ENCODE measurements at regions not wholly inside any gene's neighbourhood (a gene's known extent, or its start where the extent isn't known, plus 50 kb on each side); places are given as distances from the start of the nearest gene placed in this dataset.

DNA sequence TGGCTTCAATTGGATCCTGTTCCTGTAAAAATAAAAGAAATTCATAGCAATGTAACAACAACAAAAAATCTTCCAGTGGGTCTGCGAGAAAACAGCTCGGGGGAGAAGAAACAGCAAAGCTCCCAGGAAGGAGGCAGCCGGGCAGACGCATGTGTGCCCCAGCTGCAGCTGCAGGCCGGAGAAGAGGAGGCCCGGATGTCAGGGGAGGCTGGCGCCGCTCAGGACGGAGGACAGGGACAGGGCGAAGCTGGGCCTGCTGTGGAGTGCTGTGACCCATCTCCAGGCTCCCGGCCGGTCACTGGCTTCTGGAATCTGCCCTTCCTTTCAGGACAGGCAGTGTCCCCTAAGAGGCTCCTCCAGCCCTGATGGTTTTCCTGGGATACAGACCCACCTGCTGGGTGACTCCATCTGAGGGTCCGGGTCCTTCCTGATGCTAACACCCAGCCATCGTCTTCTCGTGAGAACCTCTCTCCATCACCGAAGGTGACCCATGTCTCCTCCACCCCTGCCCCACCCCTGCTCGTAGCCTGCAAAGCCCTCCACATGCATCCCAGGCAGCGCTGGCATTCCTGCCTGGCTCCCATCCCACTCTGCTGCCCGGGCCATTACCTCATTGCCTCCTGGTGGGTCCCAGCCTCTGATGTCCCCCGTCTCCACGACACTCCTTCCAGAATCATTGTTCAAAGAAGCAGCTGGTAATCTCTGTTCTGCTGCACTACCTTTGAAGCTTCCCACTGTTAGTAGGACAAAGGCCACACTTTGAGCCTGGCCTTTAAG, 145.4 kb upstream of the TWIST2 start:
- H3K4me3 ChIP-seq (ENCODE audit: low read length in 2 of 2): no peak overlapping the region
- DNase-seq (ENCODE audit: low read depth in 6 of 9, low spot score in 9 of 9): no peak
- H3K4me1 ChIP-seq (ENCODE audit: control insufficient read depth in 2 of 2, insufficient read depth in 2 of 2, low read length in 2 of 2): no peaks in the 10 kb centered on the region
- H3K27ac ChIP-seq (ENCODE audit: low read depth in 1 of 2, low read length in 1 of 2): no peak overlapping the region
- H3K9me3 ChIP-seq (ENCODE audit: control insufficient read depth in 2 of 2, insufficient read depth in 1 of 2, low read length in 1 of 2): no peaks in the 10 kb centered on the region
- no peaks in the 10 kb centered on the region for H3K27me3 ChIP-seq (ENCODE audit: control insufficient read depth in 2 of 2, insufficient read depth in 1 of 2, low read length in 1 of 2)
- WGBS: 94% methylated on average over 21 of the region's 21 CpGs
- no peaks in the 10 kb centered on the region for H3K36me3 ChIP-seq (ENCODE audit: control insufficient read depth in 2 of 2, insufficient read depth in 2 of 2, low read length in 1 of 2)

DNA sequence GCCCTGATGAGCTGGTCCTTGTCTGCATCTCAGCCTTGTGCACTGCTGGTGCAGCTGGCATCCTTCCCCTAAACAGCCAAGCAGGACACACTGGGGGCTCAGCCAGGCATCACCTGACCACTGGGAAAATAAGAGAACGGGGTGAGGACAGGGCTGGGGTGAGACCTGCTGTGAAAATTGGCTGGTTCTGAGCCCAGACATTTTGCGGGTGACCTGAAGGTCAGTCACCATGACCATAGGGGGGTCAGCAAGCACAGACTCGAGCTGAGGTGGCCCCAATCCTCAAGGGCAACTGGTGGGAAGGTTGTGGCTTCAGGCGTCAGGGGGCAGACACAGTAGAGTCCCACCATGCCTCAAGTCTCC, 144.9 kb upstream of the TWIST2 start:
- no peaks in the 10 kb centered on the region for H3K36me3 ChIP-seq (ENCODE audit: control insufficient read depth in 2 of 2, insufficient read depth in 2 of 2, low read length in 1 of 2)
- H3K27me3 ChIP-seq (ENCODE audit: control insufficient read depth in 2 of 2, insufficient read depth in 1 of 2, low read length in 1 of 2): no peaks in the 10 kb centered on the region
- no peaks in the 10 kb centered on the region for H3K4me1 ChIP-seq (ENCODE audit: control insufficient read depth in 2 of 2, insufficient read depth in 2 of 2, low read length in 2 of 2)
- no peak for DNase-seq (ENCODE audit: low read depth in 6 of 9, low spot score in 9 of 9)
- no peak overlapping the region for H3K4me3 ChIP-seq (ENCODE audit: low read length in 2 of 2)
- 86% methylated on average over 4 of the region's 4 CpGs for WGBS
- no peaks in the 10 kb centered on the region for H3K9me3 ChIP-seq (ENCODE audit: control insufficient read depth in 2 of 2, insufficient read depth in 1 of 2, low read length in 1 of 2)
- no peak overlapping the region for H3K27ac ChIP-seq (ENCODE audit: low read depth in 1 of 2, low read length in 1 of 2)

DNA sequence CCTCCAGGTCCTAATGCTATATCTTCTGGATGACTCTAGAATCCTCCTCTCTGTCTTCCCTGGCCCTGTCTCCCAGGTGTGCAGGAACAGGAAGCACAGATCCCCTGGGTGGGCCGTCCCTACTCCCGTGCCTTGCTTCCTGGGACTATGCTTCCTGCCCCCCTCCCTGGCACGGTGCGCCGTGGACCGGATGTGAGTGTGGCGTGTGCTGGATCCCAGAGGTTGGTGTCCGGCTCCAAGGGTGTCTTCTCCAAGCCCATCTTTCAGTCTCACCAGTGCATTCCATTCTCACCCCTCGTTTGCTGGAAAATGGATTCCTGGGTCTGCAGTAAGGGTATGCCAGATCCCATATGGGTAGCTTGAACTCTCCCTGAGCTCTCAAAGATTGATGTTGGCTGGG, 144.4 kb upstream of the TWIST2 start:
- no peaks in the 10 kb centered on the region for H3K4me1 ChIP-seq (ENCODE audit: control insufficient read depth in 2 of 2, insufficient read depth in 2 of 2, low read length in 2 of 2)
- no peak overlapping the region for H3K4me3 ChIP-seq (ENCODE audit: low read length in 2 of 2)
- 93% methylated on average over 9 of the region's 9 CpGs for WGBS

DNA sequence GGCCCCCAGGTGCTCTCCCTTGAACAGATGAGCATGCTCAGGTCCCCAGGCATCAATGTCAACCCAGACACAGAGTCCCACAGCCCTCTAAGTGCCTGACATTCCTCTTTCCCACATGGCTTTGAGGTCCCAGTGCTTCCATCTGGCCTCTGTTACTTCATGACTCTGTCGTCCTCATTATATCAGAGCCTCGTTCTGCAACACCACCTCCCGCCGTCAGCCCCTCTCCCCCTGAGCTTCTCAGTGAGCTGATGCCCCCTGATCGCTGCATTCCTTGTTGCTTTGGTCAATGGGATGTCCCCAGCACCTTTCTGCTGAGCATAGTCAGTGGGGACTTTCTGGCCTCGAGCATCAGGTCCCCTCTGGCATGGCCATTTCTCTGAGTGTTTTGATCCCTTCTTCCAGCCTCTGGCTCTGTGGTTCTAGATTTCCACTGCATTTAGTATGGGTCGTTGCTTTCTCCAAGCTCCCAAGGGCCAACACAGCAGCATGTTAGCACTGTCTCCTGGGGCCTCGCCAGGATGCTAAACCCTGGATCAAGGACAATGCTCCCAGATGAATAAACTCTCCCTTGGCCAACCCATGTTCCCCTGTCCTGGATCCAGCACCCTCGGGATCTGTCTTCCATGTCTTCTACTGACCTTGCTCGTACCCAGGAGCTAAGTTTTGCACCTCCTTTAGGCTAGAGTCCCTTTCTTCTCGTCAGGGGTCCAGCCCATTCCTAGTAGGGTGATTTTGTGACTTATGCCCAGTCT, 143.2 kb upstream of the TWIST2 start:
- Histone ChIP-seq H3K4me3 (ENCODE audit: low read length in 2 of 2) (no peak overlapping the region), H3K4me1 (ENCODE audit: control insufficient read depth in 2 of 2, insufficient read depth in 2 of 2, low read length in 2 of 2) (no peaks in the 10 kb centered on the region), H3K36me3 (ENCODE audit: control insufficient read depth in 2 of 2, insufficient read depth in 2 of 2, low read length in 1 of 2) (no peaks in the 10 kb centered on the region), H3K27me3 (ENCODE audit: control insufficient read depth in 2 of 2, insufficient read depth in 1 of 2, low read length in 1 of 2) (no peaks in the 10 kb centered on the region), H3K27ac (ENCODE audit: low read depth in 1 of 2, low read length in 1 of 2) (no peak overlapping the region), H3K9me3 (ENCODE audit: control insufficient read depth in 2 of 2, insufficient read depth in 1 of 2, low read length in 1 of 2) (no peaks in the 10 kb centered on the region)
- DNase-seq (ENCODE audit: low read depth in 6 of 9, low spot score in 9 of 9): no peak
- WGBS: 89% methylated on average over 11 of the region's 11 CpGs

More for the DNA sequence above, 144.4 kb upstream of the TWIST2 start:
- Histone ChIP-seq H3K36me3 (ENCODE audit: control insufficient read depth in 2 of 2, insufficient read depth in 2 of 2, low read length in 1 of 2) (no peaks in the 10 kb centered on the region), H3K27ac (ENCODE audit: low read depth in 1 of 2, low read length in 1 of 2) (no peak overlapping the region), H3K27me3 (ENCODE audit: control insufficient read depth in 2 of 2, insufficient read depth in 1 of 2, low read length in 1 of 2) (no peaks in the 10 kb centered on the region), H3K9me3 (ENCODE audit: control insufficient read depth in 2 of 2, insufficient read depth in 1 of 2, low read length in 1 of 2) (no peaks in the 10 kb centered on the region)
- no peak for DNase-seq (ENCODE audit: low read depth in 6 of 9, low spot score in 9 of 9)

DNA sequence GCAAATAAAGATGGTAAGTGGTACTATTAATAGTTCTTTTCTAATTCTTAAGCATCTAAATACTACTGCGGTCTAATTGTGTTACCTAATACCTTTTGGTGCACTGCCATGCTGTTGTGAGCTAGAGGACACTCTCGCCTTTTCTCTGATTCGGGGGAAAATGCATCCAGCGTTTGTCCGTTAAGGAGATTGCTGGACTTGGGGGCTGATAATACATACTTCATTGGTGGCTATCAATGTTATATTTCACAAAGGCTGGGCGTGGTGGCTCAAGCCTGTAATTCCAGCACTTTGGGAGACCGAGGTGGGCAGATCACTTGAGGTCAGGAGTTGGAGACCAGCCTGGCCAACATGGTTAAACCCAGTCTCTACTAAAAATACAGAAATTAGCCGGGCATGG, 141.7 kb upstream of the TWIST2 start:
- 97% methylated on average over 8 of the region's 8 CpGs for WGBS
- Histone ChIP-seq H3K27ac (ENCODE audit: low read depth in 1 of 2, low read length in 1 of 2) (no peak overlapping the region), H3K4me1 (ENCODE audit: control insufficient read depth in 2 of 2, insufficient read depth in 2 of 2, low read length in 2 of 2) (no peaks in the 10 kb centered on the region), H3K9me3 (ENCODE audit: control insufficient read depth in 2 of 2, insufficient read depth in 1 of 2, low read length in 1 of 2) (no peaks in the 10 kb centered on the region), H3K36me3 (ENCODE audit: control insufficient read depth in 2 of 2, insufficient read depth in 2 of 2, low read length in 1 of 2) (no peaks in the 10 kb centered on the region), H3K4me3 (ENCODE audit: low read length in 2 of 2) (no peak overlapping the region), H3K27me3 (ENCODE audit: control insufficient read depth in 2 of 2, insufficient read depth in 1 of 2, low read length in 1 of 2) (no peaks in the 10 kb centered on the region)
- no peak for DNase-seq (ENCODE audit: low read depth in 6 of 9, low spot score in 9 of 9)

DNA sequence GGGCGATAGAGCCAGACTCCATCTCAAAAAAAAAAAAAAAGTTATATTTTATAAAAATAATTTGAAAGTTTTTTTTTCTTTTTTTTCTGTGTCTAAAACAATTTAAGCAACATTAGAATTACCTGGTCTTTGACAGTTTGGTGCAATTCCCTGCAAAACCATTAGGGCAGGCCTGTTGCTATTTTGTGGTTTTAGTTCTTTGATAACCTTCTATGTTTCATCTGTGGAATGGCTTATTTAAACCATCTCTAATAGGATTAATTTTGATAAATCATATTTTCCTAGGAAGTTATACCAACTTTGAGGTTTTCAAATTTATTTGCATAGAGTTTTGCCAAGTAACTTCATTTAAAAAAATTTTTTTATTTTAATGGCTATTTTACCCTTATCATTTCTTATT, 141.2 kb upstream of the TWIST2 start:
- WGBS: 89% methylated on average over 1 of the region's 1 CpG
- no peaks in the 10 kb centered on the region for H3K36me3 ChIP-seq (ENCODE audit: control insufficient read depth in 2 of 2, insufficient read depth in 2 of 2, low read length in 1 of 2)

DNA sequence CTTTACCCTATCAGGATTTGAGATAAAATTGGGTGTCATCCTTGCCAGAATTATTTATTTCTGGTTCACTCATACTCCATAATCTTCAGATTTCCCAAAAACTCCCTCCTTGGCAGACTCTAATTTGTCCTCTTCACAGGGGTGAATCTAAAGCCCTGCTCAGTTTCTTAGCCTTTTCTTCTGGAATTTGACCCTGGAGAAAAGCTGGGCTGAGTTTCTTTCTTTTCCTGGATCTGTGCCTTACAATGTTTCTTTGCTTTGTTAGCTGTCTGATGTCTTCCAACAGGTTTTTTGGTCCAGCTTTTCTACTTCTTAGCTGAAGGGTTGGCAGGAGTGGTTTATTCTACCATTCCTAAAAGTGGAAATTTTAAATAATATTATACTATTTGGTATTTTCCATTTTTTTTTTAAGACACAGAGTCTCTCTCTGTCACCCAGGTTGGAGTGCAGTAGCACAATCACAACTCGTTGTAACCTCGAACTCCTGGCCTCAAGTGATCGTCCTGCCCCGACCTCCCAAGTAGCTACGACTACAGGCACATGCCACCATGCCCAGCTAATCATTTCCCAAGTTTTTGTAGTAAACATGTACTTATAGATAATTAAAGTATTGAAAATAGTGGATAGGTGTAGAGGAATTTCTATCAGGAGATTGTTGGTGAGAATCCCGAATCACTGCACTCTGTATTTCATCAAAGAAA, 138.4 kb upstream of the TWIST2 start:
- Histone ChIP-seq H3K4me3 (ENCODE audit: low read length in 2 of 2) (no peak overlapping the region), H3K9me3 (ENCODE audit: control insufficient read depth in 2 of 2, insufficient read depth in 1 of 2, low read length in 1 of 2) (no peaks in the 10 kb centered on the region), H3K27ac (ENCODE audit: low read depth in 1 of 2, low read length in 1 of 2) (no peak overlapping the region), H3K27me3 (ENCODE audit: control insufficient read depth in 2 of 2, insufficient read depth in 1 of 2, low read length in 1 of 2) (no peaks in the 10 kb centered on the region), H3K4me1 (ENCODE audit: control insufficient read depth in 2 of 2, insufficient read depth in 2 of 2, low read length in 2 of 2) (no peaks in the 10 kb centered on the region), H3K36me3 (ENCODE audit: control insufficient read depth in 2 of 2, insufficient read depth in 2 of 2, low read length in 1 of 2) (no peaks in the 10 kb centered on the region)
- DNase-seq (ENCODE audit: low read depth in 6 of 9, low spot score in 9 of 9): no peak
- WGBS: 92% methylated on average over 6 of the region's 6 CpGs

More for the DNA sequence above, 141.2 kb upstream of the TWIST2 start:
- H3K4me1 ChIP-seq (ENCODE audit: control insufficient read depth in 2 of 2, insufficient read depth in 2 of 2, low read length in 2 of 2): no peaks in the 10 kb centered on the region
- no peak for DNase-seq (ENCODE audit: low read depth in 6 of 9, low spot score in 9 of 9)
- no peak overlapping the region for H3K4me3 ChIP-seq (ENCODE audit: low read length in 2 of 2)
- H3K27me3 ChIP-seq (ENCODE audit: control insufficient read depth in 2 of 2, insufficient read depth in 1 of 2, low read length in 1 of 2): no peaks in the 10 kb centered on the region
- H3K27ac ChIP-seq (ENCODE audit: low read depth in 1 of 2, low read length in 1 of 2): no peak overlapping the region
- no peaks in the 10 kb centered on the region for H3K9me3 ChIP-seq (ENCODE audit: control insufficient read depth in 2 of 2, insufficient read depth in 1 of 2, low read length in 1 of 2)

DNA sequence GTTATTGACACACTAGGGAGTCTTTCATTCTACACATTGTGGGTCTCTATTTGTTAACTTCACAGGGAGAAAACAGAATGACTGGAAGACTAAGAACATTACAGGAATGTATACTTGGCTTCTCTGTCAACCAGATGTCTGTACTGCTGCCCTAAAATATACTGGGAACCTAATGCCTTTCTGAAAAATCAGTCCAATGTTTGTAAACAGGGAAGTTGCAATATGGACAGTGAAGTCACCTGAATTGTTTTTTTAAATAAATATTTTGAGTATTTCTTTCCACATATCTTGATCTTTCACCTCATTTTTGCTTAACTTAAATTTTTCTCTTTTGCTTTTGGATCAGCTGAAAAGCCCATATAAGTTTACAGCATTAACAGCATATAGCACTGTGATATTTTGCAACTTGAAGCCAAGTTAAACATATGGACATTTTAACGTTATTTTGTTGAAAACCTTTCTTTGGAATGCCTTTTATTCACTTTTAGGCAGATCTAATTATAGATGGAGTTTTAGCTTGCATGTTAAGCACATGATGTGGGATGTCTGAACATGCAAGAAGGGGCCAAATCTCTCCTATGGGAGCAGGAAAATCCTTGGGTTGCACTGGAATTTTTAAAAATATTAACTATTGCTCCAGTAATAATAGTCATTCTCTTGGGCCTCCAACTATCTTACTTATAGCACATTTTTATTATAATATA, 137.7 kb upstream of the TWIST2 start:
- WGBS: 73% methylated on average over 1 of the region's 1 CpG
- H3K27ac ChIP-seq (ENCODE audit: low read depth in 1 of 2, low read length in 1 of 2): no peak overlapping the region

More for the DNA sequence above, 137.7 kb upstream of the TWIST2 start:
- no peaks in the 10 kb centered on the region for H3K36me3 ChIP-seq (ENCODE audit: control insufficient read depth in 2 of 2, insufficient read depth in 2 of 2, low read length in 1 of 2)
- no peaks in the 10 kb centered on the region for H3K4me1 ChIP-seq (ENCODE audit: control insufficient read depth in 2 of 2, insufficient read depth in 2 of 2, low read length in 2 of 2)
- no peak for DNase-seq (ENCODE audit: low read depth in 6 of 9, low spot score in 9 of 9)
- no peaks in the 10 kb centered on the region for H3K9me3 ChIP-seq (ENCODE audit: control insufficient read depth in 2 of 2, insufficient read depth in 1 of 2, low read length in 1 of 2)
- no peak overlapping the region for H3K4me3 ChIP-seq (ENCODE audit: low read length in 2 of 2)
- no peaks in the 10 kb centered on the region for H3K27me3 ChIP-seq (ENCODE audit: control insufficient read depth in 2 of 2, insufficient read depth in 1 of 2, low read length in 1 of 2)
